ENCODE measurements at regions not wholly inside any gene's neighbourhood (a gene's known extent, or its start where the extent isn't known, plus 50 kb on each side); places are given as distances from the start of the nearest gene placed in this dataset.

DNA sequence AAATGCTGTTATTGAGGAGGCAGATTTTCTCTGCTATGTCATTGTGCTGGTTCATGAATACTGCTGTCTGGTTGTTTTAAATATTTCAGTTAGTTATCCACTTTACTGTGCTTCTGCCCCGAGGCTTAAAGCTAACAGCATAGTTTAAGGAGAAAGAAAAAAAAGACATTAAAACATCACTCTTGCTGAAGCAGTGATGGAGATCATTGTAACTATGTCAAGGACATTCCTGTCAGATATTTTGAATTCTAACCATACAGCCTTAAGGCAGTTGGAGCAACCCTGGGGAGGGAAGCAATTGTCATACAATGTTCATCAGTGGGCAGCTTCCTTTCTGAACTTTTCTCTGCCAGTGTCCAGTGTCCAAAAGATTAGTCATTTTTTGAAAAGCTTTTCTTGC lies 199.0 kb upstream of the DDX53 start:
- TF ChIP-seq TAF1 (IDR thresholded peaks at IDR 0.05; ENCODE audit: low read depth, low read length) (no peak), POLR2A (IDR thresholded peaks at IDR 0.05; ENCODE audit: low read depth, low read length) (no peak), POLR2AphosphoS5 (IDR thresholded peaks at IDR 0.05; ENCODE audit: low read depth, low read length) (no peak), SPI1 (IDR thresholded peaks at IDR 0.05; ENCODE audit: low read depth, low read length) (no peak), POU2F2 (IDR thresholded peaks at IDR 0.05; ENCODE audit: low read depth, low read length) (no peak), PAX5 (IDR thresholded peaks at IDR 0.05; ENCODE audit: insufficient read depth, low read length, severe bottlenecking) (no peak)

All from GM12891 (cell line).